Karpas-422 (cell line): ENCODE measurements at regions not wholly inside any gene's neighbourhood (a gene's known extent, or its start where the extent isn't known, plus 50 kb on each side); places are given as distances from the start of the nearest gene placed in this dataset.
"Not testable (repeated sequence)": the region's sequence is repeated elsewhere in the genome, so short reads cannot be mapped to it uniquely, and the experiment has no call there.

Source experiments
- DNase-seq: peaks from one replicate; pipeline ENCODE4 v3.0.0-alpha.2; 2015
- H2AFZ ChIP-seq: fragments of 200-600 bp; sonication (generic); 2 replicates; pipeline ENCODE4 v1.6.1; 2014; ENCODE audit warnings: antibody characterized with exemption, low read length, mixed read lengths
- H3K27ac ChIP-seq: fragments of 200-600 bp; sonication (generic); 2 replicates; pipeline ENCODE4 v1.5.1; 2014; ENCODE audit warnings: mild to moderate bottlenecking, low read length, moderate library complexity
- H3K27me3 ChIP-seq: fragments of 200-600 bp; sonication (generic); 2 replicates; pipeline ENCODE4 v1.6.1; 2014; ENCODE audit warnings: low read length, mixed read lengths
- H3K36me3 ChIP-seq: fragments of 200-600 bp; sonication (generic); 2 replicates; pipeline ENCODE4 v1.6.1; 2014; ENCODE audit warnings: low read length, mixed read lengths; ENCODE audit not compliant: insufficient read depth
- H3K4me1 ChIP-seq: fragments of 200-600 bp; sonication (generic); 2 replicates; pipeline ENCODE4 v1.6.1; 2014; ENCODE audit warnings: mild to moderate bottlenecking, low read length, mixed read lengths
- H3K4me2 ChIP-seq: fragments of 200-600 bp; sonication (generic); 2 replicates; pipeline ENCODE4 v1.6.1; 2014; ENCODE audit warnings: low read length, low read depth, mild to moderate bottlenecking; ENCODE audit not compliant: poor library complexity, severe bottlenecking
- H3K4me3 ChIP-seq: fragments of 200-600 bp; sonication (generic); 2 replicates; pipeline ENCODE4 v1.5.1; 2014; ENCODE audit warnings: mild to moderate bottlenecking, antibody characterized with exemption, low read length, mixed read lengths
- H3K79me2 ChIP-seq: fragments of 200-600 bp; sonication (generic); 2 replicates; pipeline ENCODE4 v1.6.1; 2014; ENCODE audit warnings: mild to moderate bottlenecking, low read length, mixed read lengths
- H3K9ac ChIP-seq: fragments of 200-600 bp; sonication (generic); 2 replicates; pipeline ENCODE4 v1.6.0; 2014; ENCODE audit warnings: low read length
- H3K9me2 ChIP-seq: fragments of 200-600 bp; sonication (generic), shearing (Covaris generic); replicated peaks from 2 replicates; pipeline ENCODE4 v1.6.0; 2014; ENCODE audit warnings: mild to moderate bottlenecking, low read length, moderate library complexity; ENCODE audit not compliant: insufficient read depth
- H3K9me3 ChIP-seq: fragments of 300-700, 200-600 bp; sonication (generic); 2 replicates; pipeline ENCODE4 v1.6.1; 2014; ENCODE audit warnings: low read length, mixed read lengths
- H4K20me1 ChIP-seq: fragments of 200-600 bp; sonication (generic); 2 replicates; pipeline ENCODE4 v1.6.1; 2014; ENCODE audit warnings: mild to moderate bottlenecking, antibody characterized with exemption, low read length, low read depth; ENCODE audit not compliant: insufficient read depth

DNA sequence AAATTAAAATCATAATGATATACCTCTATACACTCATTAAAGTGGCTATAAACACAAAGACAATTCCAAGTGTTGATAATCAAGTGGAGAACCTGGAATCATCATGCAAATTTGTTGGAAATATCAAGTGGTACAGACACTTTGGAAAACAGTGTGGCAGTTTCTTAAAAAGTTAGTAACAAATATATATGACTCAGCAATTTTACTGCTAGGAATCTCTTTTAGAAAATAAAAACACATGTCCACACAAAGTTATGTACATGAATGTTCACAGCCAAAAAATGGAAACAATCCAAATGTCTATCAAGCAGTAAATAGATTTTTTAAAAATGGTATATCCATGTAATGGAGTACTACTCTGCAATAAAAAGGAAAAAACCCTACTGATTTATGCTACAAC is 375.6 kb downstream of the HLX start:
- DNase-seq: no peak
- H3K27ac ChIP-seq: no peak overlapping the region
- H3K27me3 ChIP-seq: no peaks in the 10 kb centered on the region

GRCh38 chr1:221256773-221257172 is 377.5 kb downstream of the HLX start:
- Histone ChIP-seq H3K27ac (no peak overlapping the region), H3K9ac (no peak overlapping the region), H3K9me2 (no peaks in the 10 kb centered on the region), H3K4me2 (no peak overlapping the region), H3K4me3 (no peak overlapping the region), H3K9me3 (no peaks in the 10 kb centered on the region), H3K36me3 (no peaks in the 10 kb centered on the region), H3K4me1 (no peaks in the 10 kb centered on the region), H3K27me3 (no peaks in the 10 kb centered on the region), H3K79me2 (no peaks in the 10 kb centered on the region), H2AFZ (no peak overlapping the region), H4K20me1 (no peaks in the 10 kb centered on the region)
- DNase-seq: no peak

More for the DNA sequence above, 375.6 kb downstream of the HLX start:
- Histone ChIP-seq H3K9ac (no peak overlapping the region), H3K36me3 (no peaks in the 10 kb centered on the region), H4K20me1 (no peaks in the 10 kb centered on the region), H3K4me1 (no peaks in the 10 kb centered on the region), H3K9me2 (no peaks in the 10 kb centered on the region), H3K79me2 (no peaks in the 10 kb centered on the region), H2AFZ (no peak overlapping the region), H3K9me3 (no peaks in the 10 kb centered on the region), H3K4me3 (no peak overlapping the region), H3K4me2 (no peak overlapping the region)

- not testable (repeated sequence) for H3K27ac ChIP-seq, H3K36me3 ChIP-seq, H3K9me3 ChIP-seq, DNase-seq, H3K79me2 ChIP-seq, H3K4me3 ChIP-seq, H3K9me2 ChIP-seq, H3K27me3 ChIP-seq, H3K4me2 ChIP-seq, H3K4me1 ChIP-seq, H2AFZ ChIP-seq, H4K20me1 ChIP-seq, H3K9ac ChIP-seq
Observed at GRCh38 chr1:221257548-221257947, 378.3 kb downstream of the HLX start.

- DNase-seq, H3K27ac ChIP-seq, H3K9ac ChIP-seq, H2AFZ ChIP-seq, H3K4me3 ChIP-seq, H4K20me1 ChIP-seq, H3K9me2 ChIP-seq, H3K4me1 ChIP-seq, H3K36me3 ChIP-seq, H3K9me3 ChIP-seq, H3K79me2 ChIP-seq, H3K27me3 ChIP-seq, H3K4me2 ChIP-seq: not testable (repeated sequence)
Observed at GRCh38 chr1:221262677-221263076, 383.4 kb downstream of the HLX start.

DNA sequence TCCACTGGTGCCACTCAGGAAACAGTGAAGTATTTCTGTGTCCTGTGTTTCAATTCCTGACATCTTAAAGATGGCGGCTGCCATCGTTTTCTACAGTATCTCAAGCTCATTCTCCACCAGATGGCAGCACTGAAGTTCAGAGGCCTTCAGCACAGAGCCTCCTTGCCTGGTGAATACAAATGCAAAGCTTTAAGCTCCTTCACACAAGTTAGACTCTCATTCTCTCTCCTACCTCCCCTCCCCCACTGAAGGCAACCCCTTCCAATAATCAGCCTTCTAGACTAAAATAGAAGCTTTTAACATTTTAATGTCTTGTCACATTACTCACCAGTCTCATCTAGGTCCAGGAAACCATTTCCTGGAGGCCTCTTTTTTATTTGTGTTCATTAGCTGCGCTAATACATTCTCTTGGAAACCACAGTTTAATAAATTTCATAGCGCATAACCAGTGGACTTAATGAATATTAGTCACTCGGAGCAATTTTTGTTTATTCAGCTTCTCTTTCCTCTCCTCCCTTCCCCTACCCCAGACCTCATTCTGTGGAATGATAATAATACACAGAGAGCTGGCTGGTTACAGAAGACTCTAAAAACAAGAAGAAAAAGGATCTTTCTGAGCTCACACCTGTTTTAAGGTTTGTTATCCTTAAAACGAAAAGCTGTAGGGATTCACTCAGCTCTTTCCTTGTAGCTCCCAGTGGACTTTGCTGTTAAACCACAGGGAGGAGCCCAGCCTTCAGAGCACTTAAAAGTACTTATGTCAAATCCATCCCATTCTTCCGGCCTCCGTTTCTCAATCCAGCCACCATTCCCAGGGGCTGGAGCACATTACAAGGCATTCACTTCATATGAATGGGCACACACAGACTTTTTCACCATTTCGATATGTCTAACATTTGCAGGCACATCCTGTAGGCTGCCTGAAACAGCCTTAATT is 384.9 kb downstream of the HLX start:
- H3K79me2 ChIP-seq: no peaks in the 10 kb centered on the region
- no peak overlapping the region for H3K4me2 ChIP-seq
- H3K4me1 ChIP-seq: no peaks in the 10 kb centered on the region
- peak overlapping the region; percentile 88 for H2AFZ ChIP-seq
- H3K4me3 ChIP-seq: no peak overlapping the region
- H3K9me3 ChIP-seq: no peaks in the 10 kb centered on the region
- H4K20me1 ChIP-seq: no peaks in the 10 kb centered on the region
- H3K9me2 ChIP-seq: no peaks in the 10 kb centered on the region
- H3K9ac ChIP-seq: no peak overlapping the region
- peak; percentile 90 for DNase-seq
- no peaks in the 10 kb centered on the region for H3K36me3 ChIP-seq
- H3K27ac ChIP-seq: no peak overlapping the region
- H3K27me3 ChIP-seq: no peaks in the 10 kb centered on the region

- Histone ChIP-seq H3K9ac (no peak overlapping the region), H3K4me2 (no peak overlapping the region), H3K27me3 (no peaks in the 10 kb centered on the region), H3K4me3 (no peak overlapping the region), H3K27ac (no peak overlapping the region), H2AFZ (no peak overlapping the region), H3K4me1 (no peaks in the 10 kb centered on the region), H3K9me3 (no peaks in the 10 kb centered on the region), H4K20me1 (no peaks in the 10 kb centered on the region), H3K79me2 (no peaks in the 10 kb centered on the region), H3K9me2 (no peaks in the 10 kb centered on the region), H3K36me3 (no peaks in the 10 kb centered on the region)
- DNase-seq: no peak
Observed at GRCh38 chr1:221264848-221265247, 385.6 kb downstream of the HLX start.

GRCh38 chr1:221268295-221268694 is 389.1 kb downstream of the HLX start:
- Histone ChIP-seq H3K27me3 (no peaks in the 10 kb centered on the region), H4K20me1 (no peaks in the 10 kb centered on the region), H3K9ac (no peak overlapping the region), H3K79me2 (no peaks in the 10 kb centered on the region), H3K36me3 (no peaks in the 10 kb centered on the region), H3K27ac (no peak overlapping the region), H3K4me1 (no peaks in the 10 kb centered on the region), H3K9me3 (no peaks in the 10 kb centered on the region), H3K9me2 (no peaks in the 10 kb centered on the region), H2AFZ (no peak overlapping the region), H3K4me2 (no peak overlapping the region), H3K4me3 (no peak overlapping the region)
- no peak for DNase-seq

- Histone ChIP-seq H2AFZ (no peak overlapping the region), H3K27me3 (no peaks in the 10 kb centered on the region), H3K9me2 (no peaks in the 10 kb centered on the region), H3K4me1 (no peaks in the 10 kb centered on the region), H3K36me3 (no peaks in the 10 kb centered on the region), H3K9ac (no peak overlapping the region), H3K27ac (no peak overlapping the region), H3K79me2 (no peaks in the 10 kb centered on the region), H3K9me3 (no peaks in the 10 kb centered on the region), H3K4me2 (no peak overlapping the region), H3K4me3 (no peak overlapping the region), H4K20me1 (no peaks in the 10 kb centered on the region)
- no peak for DNase-seq
Observed at GRCh38 chr1:221271701-221272100, 392.5 kb downstream of the HLX start.
